ENCODE measurements at regions not wholly inside any gene's neighbourhood (a gene's known extent, or its start where the extent isn't known, plus 50 kb on each side); places are given as distances from the start of the nearest gene placed in this dataset.

DNA sequence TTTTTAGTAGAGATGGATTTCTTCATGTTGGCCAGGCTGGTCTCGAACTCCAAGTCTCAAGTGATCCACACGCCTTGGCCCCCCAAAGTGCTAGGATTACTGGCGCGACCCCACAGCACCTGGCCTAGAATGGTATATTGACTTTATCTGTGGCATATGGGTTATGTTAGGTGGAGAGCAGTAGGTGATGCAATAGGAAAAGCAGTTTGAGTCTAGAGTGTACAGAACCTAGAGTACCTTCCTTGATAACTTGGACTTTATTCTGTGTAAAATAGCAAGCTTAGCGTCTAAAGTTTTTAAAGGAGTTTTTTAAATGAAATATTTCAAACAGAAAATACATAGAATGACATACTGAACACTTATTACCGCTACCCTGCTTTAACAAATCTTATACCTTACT is 139.5 kb upstream of the XIST start:
- TF ChIP-seq, protein P1, sequence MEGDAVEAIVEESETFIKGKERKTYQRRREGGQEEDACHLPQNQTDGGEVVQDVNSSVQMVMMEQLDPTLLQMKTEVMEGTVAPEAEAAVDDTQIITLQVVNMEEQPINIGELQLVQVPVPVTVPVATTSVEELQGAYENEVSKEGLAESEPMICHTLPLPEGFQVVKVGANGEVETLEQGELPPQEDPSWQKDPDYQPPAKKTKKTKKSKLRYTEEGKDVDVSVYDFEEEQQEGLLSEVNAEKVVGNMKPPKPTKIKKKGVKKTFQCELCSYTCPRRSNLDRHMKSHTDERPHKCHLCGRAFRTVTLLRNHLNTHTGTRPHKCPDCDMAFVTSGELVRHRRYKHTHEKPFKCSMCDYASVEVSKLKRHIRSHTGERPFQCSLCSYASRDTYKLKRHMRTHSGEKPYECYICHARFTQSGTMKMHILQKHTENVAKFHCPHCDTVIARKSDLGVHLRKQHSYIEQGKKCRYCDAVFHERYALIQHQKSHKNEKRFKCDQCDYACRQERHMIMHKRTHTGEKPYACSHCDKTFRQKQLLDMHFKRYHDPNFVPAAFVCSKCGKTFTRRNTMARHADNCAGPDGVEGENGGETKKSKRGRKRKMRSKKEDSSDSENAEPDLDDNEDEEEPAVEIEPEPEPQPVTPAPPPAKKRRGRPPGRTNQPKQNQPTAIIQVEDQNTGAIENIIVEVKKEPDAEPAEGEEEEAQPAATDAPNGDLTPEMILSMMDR (conservative IDR thresholded peaks at IDR 0.05; ENCODE audit: low read length), result no peak
- TF ChIP-seq EZH2phosphoT487 (IDR thresholded peaks at IDR 0.05; ENCODE audit: borderline replicate concordance, low read depth, low read length), result no peak
